Kidney tubule cell (primary cell): ENCODE measurements at regions not wholly inside any gene's neighbourhood (a gene's known extent, or its start where the extent isn't known, plus 50 kb on each side); places are given as distances from the start of the nearest gene placed in this dataset.

Source experiments
- DNase-seq: peaks from one replicate; pipeline ENCODE4 v3.0.0-alpha.2; 2018; ENCODE audit warnings: low spot score

DNA sequence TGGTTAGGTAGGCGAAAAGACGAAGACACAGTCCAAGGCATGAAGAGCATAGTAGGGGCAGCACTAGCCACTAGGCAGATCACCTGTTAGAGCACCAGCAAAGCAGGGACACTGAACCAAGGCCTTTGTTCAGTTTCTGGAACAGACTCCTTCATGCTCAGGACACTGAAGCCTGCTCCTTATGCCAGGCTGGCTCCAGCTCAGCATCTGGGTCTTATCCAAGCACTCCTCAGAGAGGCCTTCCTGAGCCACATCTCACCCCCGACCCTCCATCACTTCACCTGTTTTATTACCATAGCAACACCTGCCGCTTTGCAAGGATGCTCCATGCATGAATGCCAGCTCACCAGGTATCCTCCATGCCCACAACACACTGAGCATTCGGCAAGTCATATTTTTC lies 206.3 kb upstream of the CHRNA7 start:
- DNase-seq, result no peak

GRCh38 chr15:31828594-31828993 lies 201.7 kb upstream of the CHRNA7 start:
- DNase-seq, result no peak

DNA sequence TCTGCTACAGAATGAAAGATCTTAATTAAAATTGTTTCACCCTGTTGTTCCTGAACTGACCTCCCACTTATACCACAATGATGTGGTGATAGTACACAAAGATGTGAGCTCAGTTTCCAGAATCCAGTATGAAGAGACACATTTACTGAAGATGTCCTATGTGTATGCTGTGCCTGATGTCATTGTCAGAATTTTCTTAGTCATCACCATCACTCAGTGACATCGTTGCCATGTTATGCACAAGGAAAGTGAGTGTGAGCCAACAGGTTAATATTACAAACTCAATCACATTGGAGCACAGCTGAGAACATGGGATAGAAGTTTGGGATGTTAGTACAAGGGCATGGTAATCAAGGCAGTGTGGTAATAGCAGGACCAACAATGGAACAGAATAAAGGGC lies 199.7 kb upstream of the CHRNA7 start:
- peak; percentile 35 for DNase-seq

- no peak for DNase-seq
Observed at GRCh38 chr15:31831596-31831995, 198.7 kb upstream of the CHRNA7 start.

DNA sequence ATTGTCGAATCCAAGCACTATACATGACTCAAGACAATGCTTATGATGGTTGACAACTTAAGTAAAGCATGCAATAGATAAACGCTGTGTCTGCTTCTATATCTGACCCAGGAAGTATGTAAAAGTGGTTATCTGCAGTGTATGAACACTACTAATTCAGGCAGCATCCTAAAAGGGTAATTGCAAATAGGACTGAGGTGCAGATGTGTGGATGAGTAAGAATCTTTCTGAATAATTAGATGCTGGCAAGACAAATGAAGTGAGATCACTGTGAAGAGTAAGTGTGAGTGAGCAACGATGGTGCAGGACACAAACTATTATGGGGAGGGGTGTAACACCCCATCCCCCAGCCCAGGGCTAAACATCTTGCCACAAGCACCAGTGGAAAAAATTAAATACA lies 195.7 kb upstream of the CHRNA7 start:
- DNase-seq, result no peak

DNA sequence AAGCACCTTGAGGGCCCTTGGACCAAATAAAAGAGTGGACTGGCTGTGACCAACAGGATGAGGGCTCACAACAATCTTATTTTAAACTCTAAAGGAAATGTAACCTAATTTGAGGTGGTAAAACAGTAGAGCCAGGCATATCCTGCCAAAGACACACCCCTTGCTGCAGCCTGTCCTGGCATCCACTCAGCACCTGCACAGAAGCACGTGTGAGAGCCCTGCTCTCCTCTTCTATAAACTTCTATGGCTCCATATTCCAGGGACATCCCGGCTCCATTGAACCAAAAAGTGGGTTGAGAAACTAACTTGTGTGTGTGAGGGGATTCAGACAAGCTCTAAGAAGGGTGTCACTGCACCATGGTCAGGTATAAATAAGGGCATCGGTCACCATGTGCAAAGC lies 190.9 kb upstream of the CHRNA7 start:
- no peak for DNase-seq

DNA sequence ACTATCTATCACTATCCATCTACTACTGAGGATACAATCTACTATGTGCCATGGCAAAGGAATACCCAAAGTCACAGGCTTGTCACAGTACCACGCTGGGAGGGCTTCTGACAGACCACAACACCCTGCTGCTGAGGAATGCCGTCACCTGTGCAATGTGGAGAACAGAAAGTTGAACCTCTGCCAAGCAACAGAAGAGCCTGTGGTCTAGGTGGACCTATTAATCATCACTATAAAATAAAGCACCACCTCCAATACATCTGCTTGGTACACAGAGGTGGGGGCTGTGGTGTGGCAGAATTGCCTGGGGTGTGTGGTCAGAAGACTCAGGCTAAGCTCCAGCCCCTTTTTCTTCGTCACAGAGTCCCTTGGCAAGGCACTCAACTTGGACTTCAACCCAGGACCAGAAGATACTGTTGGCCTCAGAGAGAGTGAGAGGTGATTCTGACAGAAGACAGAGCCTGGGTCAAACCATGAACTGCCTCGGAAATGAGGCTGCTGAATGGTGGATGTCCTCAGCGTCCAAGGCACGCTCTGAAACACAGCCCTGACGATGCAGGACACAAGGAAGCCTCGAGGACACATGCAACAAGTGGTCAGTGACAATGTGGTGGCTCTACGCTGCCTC lies 189.4 kb upstream of the CHRNA7 start:
- DNase-seq, result peak; percentile 44

DNA sequence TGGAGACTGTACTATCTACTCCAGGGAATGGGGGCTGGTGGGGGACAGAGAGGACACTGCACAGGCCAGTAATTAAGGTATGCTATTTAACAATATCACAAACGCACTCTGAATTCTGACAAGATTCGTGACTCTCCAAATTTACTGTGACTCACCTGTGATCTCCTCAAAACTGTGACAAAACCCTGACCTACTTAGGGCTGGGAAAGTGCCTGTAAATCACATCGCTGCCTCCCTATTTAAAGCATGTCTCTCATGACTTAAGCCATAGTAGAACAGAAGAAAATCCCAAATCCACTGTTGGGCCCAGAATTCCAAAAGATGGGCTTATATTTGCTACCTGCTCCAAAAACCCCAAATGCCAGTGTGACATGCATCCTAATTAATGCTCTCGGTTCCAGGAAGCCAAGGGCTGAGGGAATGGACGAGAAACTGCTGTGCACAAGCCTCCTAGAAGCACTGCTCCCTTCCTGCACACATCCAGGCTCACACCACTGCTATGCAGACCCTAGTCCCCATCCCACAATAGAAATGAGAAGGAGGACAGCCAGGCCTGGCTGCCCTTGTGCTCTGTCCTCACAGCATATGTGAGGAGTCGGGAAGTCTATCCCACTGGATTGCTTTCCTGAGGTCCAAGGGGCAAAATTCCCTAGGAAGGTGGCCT lies 187.7 kb upstream of the CHRNA7 start:
- DNase-seq, result no peak

GRCh38 chr15:31843426-31844055 lies 186.8 kb upstream of the CHRNA7 start:
- DNase-seq, result no peak

GRCh38 chr15:31845791-31846190 lies 184.5 kb upstream of the CHRNA7 start:
- DNase-seq, result no peak

DNA sequence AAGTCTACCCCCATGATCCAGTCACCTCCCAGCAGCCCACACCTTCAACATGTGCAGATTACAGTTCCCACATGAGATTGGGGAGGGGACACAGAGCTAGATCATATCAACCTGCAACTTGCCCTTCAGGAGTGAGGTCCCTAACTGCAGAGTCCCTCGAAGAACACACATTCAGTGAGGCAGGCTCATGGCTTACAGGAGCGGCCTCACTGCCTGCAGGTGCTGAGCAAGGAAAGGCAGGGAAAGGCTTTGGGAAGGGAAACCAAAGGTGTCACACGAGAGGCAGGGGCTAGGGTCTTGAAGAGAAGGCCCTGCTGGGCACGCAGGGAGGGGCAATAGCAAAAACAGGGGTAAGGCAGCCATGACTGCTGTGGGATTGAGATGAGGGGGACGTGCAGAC lies 182.4 kb upstream of the CHRNA7 start:
- DNase-seq, result no peak

DNA sequence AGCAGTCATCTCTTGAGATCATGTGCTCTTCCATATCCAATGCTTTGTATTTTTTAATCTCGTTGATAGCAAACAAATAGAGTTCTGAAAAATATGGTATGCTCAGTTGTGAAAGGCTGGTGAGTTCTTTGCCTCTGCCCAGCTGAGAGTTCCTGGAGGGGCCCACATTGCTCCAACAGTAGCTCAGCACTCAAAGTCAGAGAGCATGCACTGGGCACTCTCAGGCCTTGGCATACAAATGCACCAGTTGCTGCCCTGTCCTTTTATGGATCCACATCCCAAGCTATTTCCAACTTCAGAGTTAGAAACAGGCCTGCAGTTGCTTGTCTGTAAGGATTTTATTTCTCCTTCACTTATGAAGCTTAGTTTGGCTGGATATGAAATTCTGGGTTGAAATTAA lies 181.7 kb upstream of the CHRNA7 start:
- DNase-seq, result no peak

DNA sequence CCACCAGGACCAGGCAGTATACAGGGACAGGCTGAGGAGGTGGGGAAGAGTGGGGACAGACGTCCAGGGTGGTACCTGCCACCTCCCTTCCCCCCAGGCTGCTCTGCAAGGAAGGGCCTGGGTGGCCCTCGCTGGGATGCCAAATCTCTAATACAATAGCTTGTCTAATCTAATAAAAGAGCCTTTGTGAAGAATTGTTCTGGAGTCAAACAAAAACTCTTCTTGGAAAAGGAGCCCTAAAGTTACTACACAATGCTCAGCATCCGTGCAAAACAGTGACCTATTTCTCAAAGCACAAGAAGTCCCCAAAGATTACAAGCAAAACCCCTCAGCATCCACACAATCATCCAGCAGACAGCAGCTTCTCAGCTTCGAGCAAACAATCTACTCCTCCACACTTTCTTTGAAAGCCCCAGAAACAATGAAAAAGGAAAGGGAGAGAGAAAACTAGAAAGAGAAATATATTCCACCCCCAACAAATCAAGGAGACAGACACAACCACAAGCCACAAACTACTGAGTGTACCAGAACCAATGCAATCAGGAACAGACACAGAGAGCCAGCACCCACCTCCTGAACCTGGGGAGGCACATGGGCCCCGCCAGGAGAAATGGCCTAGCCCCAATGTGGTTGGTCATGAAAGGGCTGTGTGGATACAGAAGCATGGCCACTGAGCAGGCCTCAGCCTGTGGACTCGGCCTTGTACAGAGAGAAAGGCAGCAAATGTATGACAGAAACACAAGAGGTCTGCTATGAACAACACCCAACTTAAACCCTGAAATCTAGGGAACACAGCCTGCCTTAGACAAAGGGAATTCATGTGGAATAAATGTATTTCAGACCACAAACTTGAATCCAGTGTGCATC lies 177.1 kb upstream of the CHRNA7 start:
- DNase-seq, result no peak

DNA sequence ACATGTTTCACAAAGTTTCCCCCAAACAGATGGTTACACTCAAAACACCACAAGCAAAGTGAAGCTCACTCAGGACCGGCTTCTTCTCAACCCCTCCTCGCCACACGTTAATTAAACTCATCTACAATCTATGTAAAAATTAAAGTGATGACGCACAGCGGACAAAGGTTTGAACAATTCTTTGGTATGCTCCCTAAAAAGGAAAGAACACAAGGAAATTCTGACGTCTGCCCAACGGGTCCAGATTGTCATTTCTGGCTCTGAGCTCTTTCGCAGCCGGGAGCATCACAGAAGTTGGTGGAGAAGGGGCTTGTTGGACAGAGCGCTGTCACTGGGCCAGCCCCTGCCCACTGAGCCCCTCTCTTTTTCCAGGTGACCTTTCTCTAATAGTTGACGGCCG lies 173.7 kb upstream of the CHRNA7 start:
- no peak for DNase-seq

- no peak for DNase-seq
Observed at GRCh38 chr15:31857194-31857593, 173.1 kb upstream of the CHRNA7 start.

- DNase-seq, result no peak
Observed at GRCh38 chr15:31858026-31858425, 172.3 kb upstream of the CHRNA7 start.

- DNase-seq, result no peak
Observed at GRCh38 chr15:31866248-31866647, 164.1 kb upstream of the CHRNA7 start.

DNA sequence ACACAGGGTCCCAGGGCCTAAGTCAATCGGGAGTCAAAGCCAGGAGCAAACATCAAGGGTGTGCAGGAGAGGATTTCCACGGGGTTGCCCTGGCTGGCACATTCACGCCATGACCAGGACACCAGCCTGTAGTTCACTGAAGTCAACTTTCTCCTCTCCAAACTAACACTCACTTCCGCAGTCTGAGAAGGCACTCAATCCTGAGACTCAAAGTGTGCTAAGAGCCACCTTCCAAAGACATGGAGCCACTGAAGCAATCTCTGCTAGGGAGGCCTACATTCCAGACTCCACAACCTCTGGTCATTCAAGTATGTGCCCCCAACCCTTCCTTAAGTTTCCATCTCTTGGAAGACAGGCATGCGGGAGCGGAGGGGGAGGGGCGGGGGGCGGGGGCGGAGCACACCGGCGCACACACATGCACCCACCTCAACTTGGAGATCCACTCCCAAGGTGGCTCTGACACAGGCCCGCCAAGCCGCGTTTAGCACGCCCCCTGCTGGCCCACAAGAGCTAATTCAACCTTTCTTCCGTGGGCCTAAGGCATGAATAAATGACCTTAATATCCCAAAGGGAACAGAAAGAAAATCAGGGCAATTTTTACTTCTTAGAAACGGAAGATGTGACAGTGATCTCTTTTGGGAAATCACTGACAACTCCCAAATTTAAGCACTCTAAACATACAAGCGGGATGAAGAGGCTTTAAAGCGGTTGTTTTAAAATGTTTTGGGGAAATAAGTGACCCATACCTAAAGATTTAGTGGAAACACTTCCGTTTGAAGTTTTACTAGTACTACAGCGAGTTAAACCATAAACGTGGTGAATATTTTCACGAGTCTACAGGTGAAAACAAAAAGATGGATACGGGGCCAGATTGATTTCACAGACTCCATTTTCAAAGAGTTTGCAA lies 162.5 kb upstream of the CHRNA7 start:
- DNase-seq, result peak; percentile 68

DNA sequence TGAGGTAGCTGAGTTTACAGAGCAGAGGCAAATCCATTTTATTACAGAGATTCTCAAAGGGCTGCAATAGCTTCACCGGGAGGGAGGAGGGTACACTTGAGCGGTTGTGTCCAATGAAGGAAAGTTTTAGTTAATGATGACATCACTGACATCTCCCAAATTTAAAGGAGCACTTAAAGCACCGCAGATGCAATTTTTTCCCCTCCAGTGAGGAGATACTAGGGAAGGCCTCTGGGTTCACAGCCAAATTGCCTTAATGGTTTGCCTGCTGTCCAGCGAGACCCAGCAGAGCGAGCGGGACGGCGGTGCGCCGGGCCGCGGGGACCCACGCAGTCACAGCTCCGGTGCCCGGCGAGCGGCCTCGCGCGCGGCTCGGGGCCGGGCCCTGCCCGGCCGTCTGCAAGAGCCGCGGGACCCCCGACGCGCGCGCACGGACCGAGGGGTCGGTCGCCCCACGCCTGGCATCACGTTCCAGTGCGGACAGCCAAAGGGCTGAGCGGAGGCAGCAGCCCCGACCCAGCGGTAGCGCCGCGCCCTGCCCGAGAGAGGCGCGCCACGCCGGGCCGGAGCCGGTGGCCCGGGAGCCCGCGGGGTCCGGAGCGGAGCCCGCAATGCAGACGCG lies 160.5 kb upstream of the CHRNA7 start:
- peak; percentile 8 for DNase-seq

- DNase-seq, result peak; percentile 87
Observed at GRCh38 chr15:31870328-31871165, 159.8 kb upstream of the CHRNA7 start, which contains the start of gene OTUD7A. Gene OTUD7A (minus strand): TSS chr15:31870673.
